ENCODE measurements at regions not wholly inside any gene's neighbourhood (a gene's known extent, or its start where the extent isn't known, plus 50 kb on each side); places are given as distances from the start of the nearest gene placed in this dataset.

GRCh38 chr20:39588148-39588757, 626.1 kb downstream of the DHX35 start:
- TF ChIP-seq, protein P1, sequence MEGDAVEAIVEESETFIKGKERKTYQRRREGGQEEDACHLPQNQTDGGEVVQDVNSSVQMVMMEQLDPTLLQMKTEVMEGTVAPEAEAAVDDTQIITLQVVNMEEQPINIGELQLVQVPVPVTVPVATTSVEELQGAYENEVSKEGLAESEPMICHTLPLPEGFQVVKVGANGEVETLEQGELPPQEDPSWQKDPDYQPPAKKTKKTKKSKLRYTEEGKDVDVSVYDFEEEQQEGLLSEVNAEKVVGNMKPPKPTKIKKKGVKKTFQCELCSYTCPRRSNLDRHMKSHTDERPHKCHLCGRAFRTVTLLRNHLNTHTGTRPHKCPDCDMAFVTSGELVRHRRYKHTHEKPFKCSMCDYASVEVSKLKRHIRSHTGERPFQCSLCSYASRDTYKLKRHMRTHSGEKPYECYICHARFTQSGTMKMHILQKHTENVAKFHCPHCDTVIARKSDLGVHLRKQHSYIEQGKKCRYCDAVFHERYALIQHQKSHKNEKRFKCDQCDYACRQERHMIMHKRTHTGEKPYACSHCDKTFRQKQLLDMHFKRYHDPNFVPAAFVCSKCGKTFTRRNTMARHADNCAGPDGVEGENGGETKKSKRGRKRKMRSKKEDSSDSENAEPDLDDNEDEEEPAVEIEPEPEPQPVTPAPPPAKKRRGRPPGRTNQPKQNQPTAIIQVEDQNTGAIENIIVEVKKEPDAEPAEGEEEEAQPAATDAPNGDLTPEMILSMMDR (IDR thresholded peaks at IDR 0.05): no peak
- TF ChIP-seq POLR2A (IDR thresholded peaks at IDR 0.05): no peak
- TF ChIP-seq EP300 (IDR thresholded peaks at IDR 0.05): no peak

Data from tibial nerve (tissue), 4 donors.